IMR-90 (cell line): ENCODE measurements at regions not wholly inside any gene's neighbourhood (a gene's known extent, or its start where the extent isn't known, plus 50 kb on each side); places are given as distances from the start of the nearest gene placed in this dataset.

Experiments
- ATAC-seq: fragments of 200-7000 bp; cut with Tn5 transposase; 2 replicates; pipeline ENCODE4 v1.9.1; 2020; ENCODE audit warnings: low read depth, mild to moderate bottlenecking, moderate library complexity
- BruUV-seq: library from RNA; stranded (reverse); fragments of 400-500 nt; replicated peaks from 2 replicates; lab custom pipeline; 2021; lab: Mats Ljungman, UMichigan
- CTCF ChIA-PET: fragments of 300-600 bp; formaldehyde crosslinking; extraction: SDS; loops from one replicate; lab custom pipeline; 2021; ENCODE audit warnings: antibody characterized with exemption; lab: Yijun Ruan, JAX
- POLR2A ChIA-PET: fragments of 300-600 bp; sonication (Branson Sonifier 250); formaldehyde crosslinking; loops from one replicate; lab custom pipeline; 2022; ENCODE audit warnings: antibody characterized with exemption; ENCODE audit not compliant: unreplicated experiment; lab: Charles Lee
- DNase-seq: peaks from one replicate; pipeline ENCODE4 v3.0.0; 2013
- H2AFZ ChIP-seq: replicated peaks from 2 replicates; pipeline ENCODE3; 2013; ENCODE audit warnings: low read length, mild to moderate bottlenecking; ENCODE audit not compliant: poor library complexity
- H2AK5ac ChIP-seq: 2 replicates; pipeline ENCODE4 v1.6.1; 2013; ENCODE audit warnings: low read depth, low read length, inconsistent platforms
- H2AK9ac ChIP-seq: replicated peaks from 2 replicates; pipeline ENCODE3; 2013; ENCODE audit warnings: mild to moderate bottlenecking, low read depth, low read length, moderate library complexity; ENCODE audit not compliant: poor library complexity
- H2BK120ac ChIP-seq: 2 replicates; pipeline ENCODE4 v1.6.1; 2013; ENCODE audit warnings: low read depth, low read length, inconsistent platforms
- H2BK15ac ChIP-seq: 3 replicates; pipeline ENCODE4 v1.6.1; 2013; ENCODE audit warnings: low read depth, low read length, inconsistent platforms
- H2BK20ac ChIP-seq: 2 replicates; pipeline ENCODE4 v1.6.1; 2013; ENCODE audit warnings: low read depth, mild to moderate bottlenecking, inconsistent platforms, low read length, moderate library complexity
- H2BK5ac ChIP-seq: 2 replicates; pipeline ENCODE4 v1.6.1; 2013; ENCODE audit warnings: mild to moderate bottlenecking, low read depth, low read length, inconsistent platforms; ENCODE audit not compliant: poor library complexity, severe bottlenecking
- H3K14ac ChIP-seq: replicated peaks from 2 replicates; pipeline ENCODE4 v1.6.1; 2013; ENCODE audit warnings: low read depth, low read length, inconsistent platforms
- H3K18ac ChIP-seq: 2 replicates; pipeline ENCODE4 v1.6.1; 2013; ENCODE audit warnings: low read depth, low read length, control low read depth
- H3K23ac ChIP-seq: 2 replicates; pipeline ENCODE4 v1.6.1; 2013; ENCODE audit warnings: low read depth, low read length, inconsistent platforms
- H3K27ac ChIP-seq: 2 replicates; pipeline ENCODE4 v1.5.1; 2013; ENCODE audit warnings: mild to moderate bottlenecking, control low read depth, low read length; ENCODE audit not compliant: insufficient read depth
- H3K27me3 ChIP-seq: 2 replicates; pipeline ENCODE4 v1.6.1; 2013; ENCODE audit warnings: low read length; ENCODE audit not compliant: control insufficient read depth, insufficient read depth
- H3K36me3 ChIP-seq: 2 replicates; pipeline ENCODE4 v1.6.1; 2013; ENCODE audit warnings: low read length, mixed read lengths; ENCODE audit not compliant: control insufficient read depth, insufficient read depth
- H3K4ac ChIP-seq: 2 replicates; pipeline ENCODE4 v1.6.1; 2013; ENCODE audit warnings: low read depth, low read length, inconsistent platforms
- H3K4me1 ChIP-seq: 2 replicates; pipeline ENCODE4 v1.6.1; 2013; ENCODE audit warnings: low read length, mixed read lengths; ENCODE audit not compliant: control insufficient read depth, insufficient read depth
- H3K4me2 ChIP-seq: 2 replicates; pipeline ENCODE4 v1.6.1; 2013; ENCODE audit warnings: low read depth, mild to moderate bottlenecking, control low read depth, low read length, moderate library complexity
- H3K4me3 ChIP-seq: 2 replicates; pipeline ENCODE4 v1.5.1; 2013; ENCODE audit warnings: low read depth, mild to moderate bottlenecking, control low read depth, low read length, moderate library complexity; ENCODE audit not compliant: insufficient read depth
- H3K56ac ChIP-seq: 2 replicates; pipeline ENCODE4 v1.6.1; 2013; ENCODE audit warnings: low read length, inconsistent platforms; ENCODE audit not compliant: insufficient read depth; ENCODE audit errors: extremely low read depth
- H3K79me1 ChIP-seq, 2 experiments: 2 replicates each; pipeline ENCODE4 v1.6.1; 2013; ENCODE audit warnings: low read length in 2 of 2, inconsistent platforms in 1 of 2, low read depth in 1 of 2
- H3K9ac ChIP-seq: 2 replicates; pipeline ENCODE4 v1.6.1; 2013; ENCODE audit warnings: low read depth, low read length, control low read depth
- H3K9me1 ChIP-seq: 2 replicates; pipeline ENCODE4 v1.6.1; 2013; ENCODE audit warnings: low read length, inconsistent platforms; ENCODE audit not compliant: insufficient read depth
- H3K9me3 ChIP-seq: 2 replicates; pipeline ENCODE4 v1.6.1; 2013; ENCODE audit warnings: low read length; ENCODE audit not compliant: control insufficient read depth, insufficient read depth
- H4K20me1 ChIP-seq: 2 replicates; pipeline ENCODE4 v1.6.1; 2013; ENCODE audit warnings: low read length, inconsistent platforms; ENCODE audit not compliant: insufficient read depth
- H4K5ac ChIP-seq: 2 replicates; pipeline ENCODE4 v1.6.1; 2013; ENCODE audit warnings: mild to moderate bottlenecking, low read depth, low read length, control low read depth
- H4K8ac ChIP-seq, 2 experiments: 2 replicates each; pipeline ENCODE4 v1.6.1; 2013; ENCODE audit warnings: low read depth in 2 of 2, low read length in 2 of 2, control low read depth in 1 of 2, inconsistent platforms in 1 of 2
- H4K91ac ChIP-seq: 2 replicates; pipeline ENCODE4 v1.6.1; 2013; ENCODE audit warnings: low read depth, low read length, inconsistent platforms; ENCODE audit not compliant: insufficient read depth
- FOS ChIP-seq: fragments of 150-350 bp; IDR thresholded peaks from 2 replicates; pipeline ENCODE4 v1.6.1; 2016; ENCODE audit warnings: low read depth, low read length
- MAZ ChIP-seq: IDR thresholded peaks from 2 replicates; pipeline ENCODE4 v1.6.1; 2012; ENCODE audit warnings: low read depth, mild to moderate bottlenecking, low read length, improper control_type of control experiment, moderate library complexity, borderline replicate concordance
- NFE2L2 ChIP-seq: fragments of 150-350 bp; IDR thresholded peaks from 2 replicates; pipeline ENCODE4 v1.6.1; 2016; ENCODE audit warnings: low read depth, mild to moderate bottlenecking, low read length
- USF2 ChIP-seq: fragments of 150-350 bp; IDR thresholded peaks from 2 replicates; pipeline ENCODE4 v1.6.1; 2017; ENCODE audit warnings: mild to moderate bottlenecking, antibody characterized with exemption, low read length, low read depth
- WGBS, 2 experiments: methylation state at CpG; one replicate each; pipeline versions ENCODE4 v1.1.5 to v1.1.7; 2013; ENCODE audit warnings: missing lambda C conversion rate in 2 of 2; ENCODE audit not compliant: insufficient read length in 1 of 2; ENCODE audit errors: extremely low coverage in 2 of 2; 5-methylcytosine and 5-hydroxymethylcytosine counted together
- dilution Hi-C: fragments of 300-500 bp; cut with HindIII; formaldehyde crosslinking; loops from one replicate; pipeline ENCODE4 v1.14.3; 2018; ENCODE audit warnings: low sequenced_read_pairs; ENCODE audit not compliant: unreplicated experiment
- in situ Hi-C: fragments of 300-500 bp; cut with MboI; formaldehyde crosslinking; loops from 3 replicates; pipeline ENCODE4 v1.14.3; 2019; ENCODE audit warnings: low sequenced_read_pairs, inconsistent platforms, mixed read lengths
- intact Hi-C: fragments of 100-400 bp; cut with micrococcal nuclease; formaldehyde crosslinking; loops from 2 replicates; pipeline ENCODE4 v1.10.0; 2022

GRCh38 chr15:26214290-26214689 lies 351.2 kb upstream of the ATP10A start:
- Histone ChIP-seq H3K23ac (no peak overlapping the region), H4K91ac (no peak overlapping the region), H3K18ac (no peak overlapping the region), H3K79me1 (no peaks in the 10 kb centered on the region), H2AK9ac (no peak overlapping the region), H3K36me3 (no peaks in the 10 kb centered on the region), H3K9ac (no peak overlapping the region), H2BK5ac (no peak overlapping the region), H3K56ac (no peak overlapping the region), H3K4ac (no peak overlapping the region), H2AK5ac (no peak overlapping the region), H3K9me1 (no peaks in the 10 kb centered on the region), H3K4me2 (no peak overlapping the region), H3K4me3 (no peak overlapping the region), H3K27me3 (no peaks in the 10 kb centered on the region), H3K27ac (no peak overlapping the region), H3K14ac (no peak overlapping the region), H2BK120ac (no peak overlapping the region), H3K4me1 (no peaks in the 10 kb centered on the region), H4K5ac (no peak overlapping the region), H2BK20ac (no peak overlapping the region), H4K20me1 (no peaks in the 10 kb centered on the region), H3K9me3 (peaks cover 8% of the 10 kb centered on the region), H2AFZ (no peak overlapping the region), H2BK15ac (no peak overlapping the region), H4K8ac (no peak overlapping the region)
- no TSS peak for BruUV-seq
- ChIA-PET CTCF (no interaction called here), POLR2A (no interaction called here)
- dilution Hi-C loops (no loop called here), in situ Hi-C loops (no loop called here), intact Hi-C loops (no loop called here)
- TF ChIP-seq MAZ (no peak), USF2 (no peak), NFE2L2 (no peak), FOS (no peak)
- WGBS, 2 experiments = 60% methylated on average over 2 of the region's 3 CpGs; no CpG with 5 or more reads in 1 of the 2 experiments
- no peak for ATAC-seq
- DNase-seq = no peak
